AG10803 (cell line): ENCODE measurements at regions not wholly inside any gene's neighbourhood (a gene's known extent, or its start where the extent isn't known, plus 50 kb on each side); places are given as distances from the start of the nearest gene placed in this dataset.

ENCODE experiments used
- DNase-seq: peaks from one replicate; pipeline ENCODE4 v3.0.0; 2010; ENCODE audit warnings: low read depth
- H3K4me3 ChIP-seq: 2 replicates; pipeline ENCODE4 v1.5.1; 2011; ENCODE audit warnings: mild to moderate bottlenecking, low read length, control low read depth
- TF ChIP-seq, protein P1 (sequence below): conservative IDR thresholded peaks from 2 replicates; pipeline ENCODE4 v1.5.1; 2011; ENCODE audit warnings: mild to moderate bottlenecking, low read length, control low read depth, inconsistent platforms

DNA sequence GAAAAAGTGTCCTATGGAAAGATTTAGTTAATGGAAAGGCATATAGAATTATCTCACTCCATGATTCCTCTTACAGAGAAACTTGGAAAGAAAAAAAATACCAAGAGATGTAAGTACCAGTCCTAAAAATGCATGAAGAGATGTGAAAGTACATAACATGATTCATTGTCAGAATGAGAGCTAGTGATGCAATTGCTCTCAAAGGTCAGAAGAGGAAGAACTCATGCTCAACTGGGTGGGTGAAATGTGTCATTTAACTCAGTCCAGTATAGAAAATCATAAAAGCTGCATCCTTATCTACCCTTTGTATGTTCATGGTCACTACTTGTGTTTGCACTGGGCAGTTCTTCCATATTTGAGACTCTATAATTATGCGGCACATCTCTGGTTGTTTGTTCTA, 300.0 kb upstream of the PIK3C3 start:
- TF ChIP-seq, protein P1, sequence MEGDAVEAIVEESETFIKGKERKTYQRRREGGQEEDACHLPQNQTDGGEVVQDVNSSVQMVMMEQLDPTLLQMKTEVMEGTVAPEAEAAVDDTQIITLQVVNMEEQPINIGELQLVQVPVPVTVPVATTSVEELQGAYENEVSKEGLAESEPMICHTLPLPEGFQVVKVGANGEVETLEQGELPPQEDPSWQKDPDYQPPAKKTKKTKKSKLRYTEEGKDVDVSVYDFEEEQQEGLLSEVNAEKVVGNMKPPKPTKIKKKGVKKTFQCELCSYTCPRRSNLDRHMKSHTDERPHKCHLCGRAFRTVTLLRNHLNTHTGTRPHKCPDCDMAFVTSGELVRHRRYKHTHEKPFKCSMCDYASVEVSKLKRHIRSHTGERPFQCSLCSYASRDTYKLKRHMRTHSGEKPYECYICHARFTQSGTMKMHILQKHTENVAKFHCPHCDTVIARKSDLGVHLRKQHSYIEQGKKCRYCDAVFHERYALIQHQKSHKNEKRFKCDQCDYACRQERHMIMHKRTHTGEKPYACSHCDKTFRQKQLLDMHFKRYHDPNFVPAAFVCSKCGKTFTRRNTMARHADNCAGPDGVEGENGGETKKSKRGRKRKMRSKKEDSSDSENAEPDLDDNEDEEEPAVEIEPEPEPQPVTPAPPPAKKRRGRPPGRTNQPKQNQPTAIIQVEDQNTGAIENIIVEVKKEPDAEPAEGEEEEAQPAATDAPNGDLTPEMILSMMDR = no peak
- H3K4me3 ChIP-seq = no peak overlapping the region
- DNase-seq = no peak

GRCh38 chr18:41647914-41648313, 307.1 kb upstream of the PIK3C3 start:
- TF ChIP-seq, protein P1 = no peak
- no peak for DNase-seq
- H3K4me3 ChIP-seq = no peak overlapping the region

DNA sequence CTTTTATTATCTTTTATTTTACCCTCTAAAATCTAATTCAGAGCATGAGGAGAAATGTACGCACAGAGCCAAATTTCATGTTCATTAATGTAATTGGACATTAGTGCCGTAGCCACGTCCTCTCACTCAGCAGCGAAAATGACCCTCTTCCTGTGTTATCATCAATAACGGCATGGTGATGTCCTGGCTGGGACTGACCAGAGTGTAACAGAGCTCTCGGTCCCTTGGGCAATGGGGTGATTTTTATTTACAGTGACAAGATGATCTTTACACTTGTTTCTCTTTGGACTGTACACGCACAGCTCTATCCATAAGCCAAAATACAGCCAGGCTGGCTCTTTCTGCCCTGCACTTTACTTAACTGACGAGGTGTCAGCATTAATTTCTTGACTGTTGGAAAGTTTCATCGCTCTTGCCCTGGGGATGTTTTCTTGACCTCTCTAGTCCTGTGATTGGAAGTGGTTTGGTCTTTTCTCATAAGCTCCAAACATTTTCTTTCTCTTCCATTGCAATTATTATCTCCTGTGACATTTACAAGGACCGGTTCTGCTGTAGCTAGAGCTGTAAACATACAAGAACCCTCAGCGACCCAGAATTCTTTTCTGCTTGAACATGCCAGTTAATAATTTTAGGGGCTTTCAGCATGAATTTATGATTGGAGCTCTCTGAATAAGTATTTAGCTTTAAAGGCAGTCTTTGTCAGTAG, 308.0 kb upstream of the PIK3C3 start:
- no peak overlapping the region for H3K4me3 ChIP-seq
- DNase-seq = no peak
- TF ChIP-seq, protein P1 = no peak

DNA sequence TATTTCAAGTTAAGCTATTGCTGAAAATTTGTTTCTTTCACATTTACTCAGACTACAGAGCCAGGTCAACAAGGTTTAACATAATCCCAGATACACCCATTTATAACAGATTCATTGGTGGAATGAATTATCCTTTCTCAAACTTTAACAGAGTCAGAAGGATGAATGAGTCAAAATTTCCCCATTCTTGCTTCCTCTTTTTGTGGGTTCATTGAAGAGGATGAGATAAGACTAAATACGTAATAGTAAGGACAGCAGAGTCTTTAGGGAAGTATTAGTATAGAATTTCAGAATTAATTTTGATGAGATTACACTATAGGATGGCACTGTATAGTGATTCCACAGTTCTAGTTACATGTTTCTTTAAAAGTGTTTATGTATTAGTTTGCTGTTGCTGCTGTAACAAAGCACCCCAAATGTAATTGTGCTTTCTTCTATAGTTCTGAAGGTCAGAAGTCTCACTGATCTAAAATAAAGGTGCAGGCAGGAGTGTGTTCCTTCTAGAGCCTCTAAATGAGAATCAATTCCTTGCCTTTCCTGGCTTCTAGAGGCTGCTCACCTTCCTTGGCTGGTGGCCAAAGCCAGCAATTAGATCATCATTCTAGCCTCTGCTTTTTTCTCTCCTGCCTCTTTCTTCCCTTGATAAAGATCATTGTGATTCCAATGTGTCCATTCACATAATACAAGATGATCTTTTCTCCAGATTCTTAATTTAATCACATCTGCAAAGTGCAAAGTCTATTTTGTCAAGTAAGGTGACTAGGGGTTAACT, 309.3 kb upstream of the PIK3C3 start:
- TF ChIP-seq, protein P1 = no peak
- no peak overlapping the region for H3K4me3 ChIP-seq
- no peak for DNase-seq

DNA sequence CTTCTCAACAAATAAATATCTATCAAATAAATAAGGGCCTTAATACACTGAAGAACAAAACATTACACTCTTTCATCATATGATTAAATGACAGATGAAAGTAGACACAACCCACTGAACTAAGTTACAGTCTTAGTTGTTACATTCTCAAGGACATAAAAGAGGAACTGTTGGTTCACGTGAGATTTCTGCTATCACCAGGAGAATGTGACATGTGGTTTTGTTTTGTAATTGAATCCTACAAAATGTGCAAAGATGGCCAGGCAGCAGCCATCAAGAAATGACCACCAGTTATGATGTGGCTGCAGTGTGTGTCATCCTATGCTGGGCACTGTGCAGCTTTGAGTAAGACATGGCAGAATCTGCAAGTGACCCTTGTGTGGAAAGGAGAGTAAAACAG, 310.6 kb upstream of the PIK3C3 start:
- no peak overlapping the region for H3K4me3 ChIP-seq
- DNase-seq = no peak
- TF ChIP-seq, protein P1 = no peak

DNA sequence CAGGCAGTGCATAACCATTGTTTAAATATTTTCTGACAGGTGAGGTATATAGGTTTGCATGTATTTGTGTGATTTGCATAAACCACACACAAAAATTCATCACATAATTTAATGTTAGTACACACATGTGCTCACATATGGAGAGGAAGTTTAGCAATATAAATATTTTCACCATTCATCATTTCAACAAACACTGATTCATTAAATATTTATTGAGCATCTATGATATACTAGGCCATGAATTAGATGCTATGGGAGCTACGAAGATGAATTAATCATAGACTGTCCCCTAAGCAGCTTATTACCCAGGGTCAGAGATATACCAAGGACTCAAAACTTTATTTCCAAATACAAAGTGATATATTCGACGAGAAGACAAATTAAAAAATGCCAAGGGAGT, 311.6 kb upstream of the PIK3C3 start:
- TF ChIP-seq, protein P1 = no peak
- no peak overlapping the region for H3K4me3 ChIP-seq
- DNase-seq = no peak

DNA sequence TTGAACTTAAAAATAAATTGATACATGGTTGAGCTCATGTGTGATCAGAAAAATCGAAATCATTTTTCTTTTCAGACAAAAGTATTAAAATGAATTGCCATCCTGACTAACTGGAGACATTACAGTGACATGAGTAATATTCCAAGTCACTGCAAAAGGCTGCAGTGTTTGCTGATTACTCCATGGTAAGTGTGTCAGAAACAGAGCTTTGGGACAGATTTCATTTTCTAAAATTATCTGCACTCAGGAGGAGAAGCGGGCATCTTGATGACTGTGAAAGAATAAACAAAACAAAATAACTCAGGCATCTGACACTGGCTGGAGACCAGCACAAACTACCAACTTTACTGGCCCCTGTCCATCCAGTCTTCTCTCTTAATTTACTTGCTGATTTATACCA, 312.3 kb upstream of the PIK3C3 start:
- TF ChIP-seq, protein P1 = no peak
- peak; percentile 4 for DNase-seq
- H3K4me3 ChIP-seq = no peak overlapping the region
